K562 (cell line): ENCODE measurements at regions not wholly inside any gene's neighbourhood (a gene's known extent, or its start where the extent isn't known, plus 50 kb on each side); places are given as distances from the start of the nearest gene placed in this dataset.

ENCODE experiments used
- ATAC-seq: fragments of 200-7000 bp; cut with Tn5 transposase; 3 replicates; pipeline ENCODE4 v1.9.1; 2020; ENCODE audit warnings: moderate library complexity
- BruUV-seq: library from RNA; stranded (reverse); fragments of 400-500 nt; replicated peaks from 2 replicates; lab custom pipeline; 2021; lab: Mats Ljungman, UMichigan
- CTCF ChIA-PET: fragments of 300-600 bp; formaldehyde crosslinking; extraction: SDS; loops from one replicate; lab custom pipeline; 2021; ENCODE audit warnings: low intra/inter-chr PET ratio; lab: Yijun Ruan, JAX
- POLR2A ChIA-PET: fragments of 300-600, 350-650 bp; sonication (Branson Sonifier 250); formaldehyde crosslinking; extraction: SDS; loops from one replicate; lab custom pipeline; 2021; ENCODE audit warnings: antibody characterized with exemption, inconsistent platforms; lab: Yijun Ruan, JAX
- DNase-seq, 4 experiments: peaks; one replicate each; pipeline versions ENCODE4 v3.0.0 to v3.0.0-alpha.2; 2011 to 2018; ENCODE audit warnings: low spot score in 3 of 4, mixed read lengths in 3 of 4; ENCODE audit errors: extremely low read depth in 1 of 4
- FAIRE-seq: peaks from 2 replicates; lab custom pipeline; 2011; peaks lifted over from hg19 to GRCh38; lab: Jason Lieb, UNC
- H2AFZ ChIP-seq: 2 replicates; pipeline ENCODE4 v1.6.0; 2011; ENCODE audit warnings: low read depth, low read length, control low read depth, inconsistent platforms
- H3K27ac ChIP-seq: fragments of 200-600 bp; 3 replicates; pipeline ENCODE4 v1.8.0; 2011; ENCODE audit warnings: low read depth, mild to moderate bottlenecking, control low read depth, inconsistent platforms, low read length, moderate library complexity, mixed read lengths; ENCODE audit errors: extremely low read depth
- H3K27me3 ChIP-seq, 2 experiments: fragments of 300-600 bp in 1 of 2; 2 replicates in 1 of 2; 3 replicates in 1 of 2; pipeline versions ENCODE4 v1.6.0 to v1.8.0; 2011; ENCODE audit warnings: inconsistent platforms in 2 of 2, low read length in 2 of 2, mild to moderate bottlenecking in 1 of 2, mixed read lengths in 1 of 2, moderate library complexity in 1 of 2; ENCODE audit not compliant: control insufficient read depth in 2 of 2, insufficient read depth in 2 of 2
- H3K36me3 ChIP-seq: fragments of 300-600 bp; 3 replicates; pipeline ENCODE4 v1.8.0; 2011; ENCODE audit warnings: mild to moderate bottlenecking, low read length, inconsistent platforms; ENCODE audit not compliant: control insufficient read depth, insufficient read depth
- H3K4me1 ChIP-seq, 2 experiments: fragments of 200-600 bp in 1 of 2; replicated peaks in 1 of 2; 2 replicates in 1 of 2; 3 replicates in 1 of 2; pipeline versions ENCODE4 v1.5.1 to v1.8.0; 2011; ENCODE audit warnings: inconsistent platforms in 2 of 2, low read length in 2 of 2, mild to moderate bottlenecking in 1 of 2, mixed read lengths in 1 of 2, moderate library complexity in 1 of 2; ENCODE audit not compliant: control insufficient read depth in 2 of 2, insufficient read depth in 2 of 2
- H3K4me2 ChIP-seq: 2 replicates; pipeline ENCODE4 v1.6.1; 2011; ENCODE audit warnings: low read length, control low read depth, inconsistent platforms, mixed read lengths; ENCODE audit not compliant: insufficient read depth
- H3K4me3 ChIP-seq: fragments of 200-600 bp; sonication (generic), shearing (Covaris generic); 2 replicates; pipeline ENCODE4 v1.5.1; 2016; ENCODE audit warnings: control low read depth, inconsistent platforms
- H3K79me2 ChIP-seq: fragments of 200-600 bp; 3 replicates; pipeline ENCODE4 v1.8.0; 2011; ENCODE audit warnings: low read length, inconsistent platforms; ENCODE audit not compliant: control insufficient read depth, insufficient read depth
- H3K9ac ChIP-seq, 2 experiments: 2 replicates each; pipeline versions ENCODE4 v1.6.0 to v1.6.1; 2011; ENCODE audit warnings: low read depth in 2 of 2, low read length in 2 of 2, control low read depth in 1 of 2, inconsistent platforms in 1 of 2, mild to moderate bottlenecking in 1 of 2, mixed read lengths in 1 of 2; ENCODE audit not compliant: insufficient read depth in 1 of 2
- H3K9me1 ChIP-seq: one replicate; pipeline ENCODE4 v1.6.0; 2011; ENCODE audit warnings: inconsistent platforms, mild to moderate bottlenecking, low read length, moderate library complexity; ENCODE audit not compliant: control insufficient read depth, insufficient read depth
- H3K9me3 ChIP-seq: replicated peaks from 2 replicates; pipeline ENCODE4 v1.5.1; 2011; ENCODE audit warnings: low read depth, low read length, inconsistent platforms; ENCODE audit not compliant: control insufficient read depth, insufficient read depth
- H4K20me1 ChIP-seq: replicated peaks from 2 replicates; pipeline ENCODE4 v1.6.1; 2011; ENCODE audit warnings: low read length, inconsistent platforms, mixed read lengths; ENCODE audit not compliant: control insufficient read depth, insufficient read depth
- CCNT2 ChIP-seq: IDR thresholded peaks from 2 replicates; pipeline ENCODE4 v1.6.1; 2011; ENCODE audit warnings: borderline replicate concordance, low read depth, mild to moderate bottlenecking, moderate library complexity, mixed read lengths, low read length; ENCODE audit not compliant: insufficient read length; ENCODE audit errors: extremely low read depth
- ELF2 ChIP-seq: fragments of 250-450 bp; sonication (Bioruptor Pico); IDR thresholded peaks from 2 replicates; pipeline ENCODE4 v1.5.0; 2021; ENCODE audit warnings: mild to moderate bottlenecking
- FOS ChIP-seq: IDR thresholded peaks from 3 replicates; pipeline ENCODE4 v1.6.1; 2011; ENCODE audit not compliant: insufficient read length; ENCODE audit errors: extremely low read depth
- LARP7 ChIP-seq: fragments of 450-650 bp; IDR thresholded peaks from 2 replicates; pipeline ENCODE4 v1.6.1; 2016
- SIX5 ChIP-seq, 2 experiments: IDR thresholded peaks; 2 replicates each; pipeline ENCODE4 v1.6.1; 2011; ENCODE audit warnings: low read length in 2 of 2, borderline replicate concordance in 1 of 2, low read depth in 1 of 2, mild to moderate bottlenecking in 1 of 2, moderate library complexity in 1 of 2; ENCODE audit not compliant: insufficient read depth in 1 of 2
- ZNF41 ChIP-seq: fragments of 250-450 bp; sonication (Bioruptor Pico); conservative IDR thresholded peaks from 2 replicates; pipeline ENCODE4 v1.4.0; 2020; ENCODE audit warnings: mild to moderate bottlenecking
- ZNF766 ChIP-seq: fragments of 200-800 bp; sonication (Bioruptor generic); conservative IDR thresholded peaks from 2 replicates; pipeline ENCODE4 v1.6.1; 2016; ENCODE audit warnings: missing genetic modification characterization, missing compliant biosample characterization
- WGBS: fragments of 100-300 bp; shearing (Covaris generic); methylation state at CpG from one replicate; pipeline ENCODE4 v1.1.6; 2016; ENCODE audit warnings: low coverage, mixed read lengths; ENCODE audit not compliant: insufficient coverage; ENCODE audit errors: missing lambda C conversion rate; 5-methylcytosine and 5-hydroxymethylcytosine counted together
- in situ Hi-C: fragments of 300-500 bp; cut with MboI; formaldehyde crosslinking; loops from 4 replicates; pipeline ENCODE4 v1.15.0; 2018; ENCODE audit warnings: inconsistent platforms, mixed read lengths
- intact Hi-C: fragments of 100-400 bp; cut with micrococcal nuclease; formaldehyde crosslinking; loops from 2 replicates; pipeline ENCODE4 v1.14.2; 2022
- TF ChIP-seq, protein P1 (sequence below): sonication (generic); IDR thresholded peaks from 2 replicates; pipeline ENCODE4 v1.6.1; 2016
- TF ChIP-seq, protein P2 (sequence below): fragments of 250-450 bp; sonication (Bioruptor Pico); IDR thresholded peaks from 2 replicates; pipeline ENCODE4 v1.5.0; 2020; ENCODE audit warnings: mild to moderate bottlenecking, borderline replicate concordance

DNA sequence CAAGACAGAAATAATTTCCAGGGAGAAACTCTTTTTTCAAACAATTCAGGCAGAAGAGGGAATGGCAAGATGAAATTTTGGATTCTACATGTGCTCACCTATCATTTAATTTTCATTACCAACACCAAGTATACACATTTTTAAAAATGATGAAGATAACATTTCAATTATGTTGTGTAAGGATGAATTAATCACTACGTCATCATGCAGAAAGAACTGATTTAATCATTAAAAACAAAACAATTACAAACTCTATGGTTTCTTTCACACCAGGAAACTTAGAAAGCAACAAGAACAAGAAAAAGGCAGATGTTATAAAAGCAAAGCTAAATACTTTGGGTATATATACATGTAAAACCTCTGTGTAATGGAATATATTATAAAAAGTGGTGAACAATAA lies 668.5 kb downstream of the NCAM2 start:
- no peak overlapping the region for H3K9ac ChIP-seq
- no peaks in the 10 kb centered on the region for H4K20me1 ChIP-seq
- TF ChIP-seq, protein P1, sequence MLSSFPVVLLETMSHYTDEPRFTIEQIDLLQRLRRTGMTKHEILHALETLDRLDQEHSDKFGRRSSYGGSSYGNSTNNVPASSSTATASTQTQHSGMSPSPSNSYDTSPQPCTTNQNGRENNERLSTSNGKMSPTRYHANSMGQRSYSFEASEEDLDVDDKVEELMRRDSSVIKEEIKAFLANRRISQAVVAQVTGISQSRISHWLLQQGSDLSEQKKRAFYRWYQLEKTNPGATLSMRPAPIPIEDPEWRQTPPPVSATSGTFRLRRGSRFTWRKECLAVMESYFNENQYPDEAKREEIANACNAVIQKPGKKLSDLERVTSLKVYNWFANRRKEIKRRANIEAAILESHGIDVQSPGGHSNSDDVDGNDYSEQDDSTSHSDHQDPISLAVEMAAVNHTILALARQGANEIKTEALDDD = no peak
- no peak for TF ChIP-seq ELF2 (CRISPR knock-in tag)
- TF ChIP-seq CCNT2 = no peak
- no peak for TF ChIP-seq ZNF41 (CRISPR knock-in tag)
- TF ChIP-seq ZNF766 = no peak
- no peak for TF ChIP-seq FOS
- no peak for TF ChIP-seq SIX5 (IDR thresholded peaks at IDR 0.05; ENCODE audit: borderline replicate concordance in 1 of 2, insufficient read depth in 1 of 2, low read depth in 1 of 2, low read length in 2 of 2)
- TF ChIP-seq LARP7 = no peak
- TF ChIP-seq, protein P2, sequence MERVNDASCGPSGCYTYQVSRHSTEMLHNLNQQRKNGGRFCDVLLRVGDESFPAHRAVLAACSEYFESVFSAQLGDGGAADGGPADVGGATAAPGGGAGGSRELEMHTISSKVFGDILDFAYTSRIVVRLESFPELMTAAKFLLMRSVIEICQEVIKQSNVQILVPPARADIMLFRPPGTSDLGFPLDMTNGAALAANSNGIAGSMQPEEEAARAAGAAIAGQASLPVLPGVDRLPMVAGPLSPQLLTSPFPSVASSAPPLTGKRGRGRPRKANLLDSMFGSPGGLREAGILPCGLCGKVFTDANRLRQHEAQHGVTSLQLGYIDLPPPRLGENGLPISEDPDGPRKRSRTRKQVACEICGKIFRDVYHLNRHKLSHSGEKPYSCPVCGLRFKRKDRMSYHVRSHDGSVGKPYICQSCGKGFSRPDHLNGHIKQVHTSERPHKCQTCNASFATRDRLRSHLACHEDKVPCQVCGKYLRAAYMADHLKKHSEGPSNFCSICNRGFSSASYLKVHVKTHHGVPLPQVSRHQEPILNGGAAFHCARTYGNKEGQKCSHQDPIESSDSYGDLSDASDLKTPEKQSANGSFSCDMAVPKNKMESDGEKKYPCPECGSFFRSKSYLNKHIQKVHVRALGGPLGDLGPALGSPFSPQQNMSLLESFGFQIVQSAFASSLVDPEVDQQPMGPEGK (CRISPR knock-in tag) = no peak
- TF ChIP-seq, all 486 proteins: peak for 0
- in situ Hi-C loops = no loop called here
- ChIA-PET CTCF (no interaction called here), POLR2A (no interaction called here)
- no peaks in the 10 kb centered on the region for H3K79me2 ChIP-seq
- no peak for FAIRE-seq
- no peaks in the 10 kb centered on the region for H3K9me1 ChIP-seq
- H3K27ac ChIP-seq = no peak overlapping the region
- no peak for ATAC-seq
- H3K9me3 ChIP-seq = no peaks in the 10 kb centered on the region
- no peak overlapping the region for H2AFZ ChIP-seq
- H3K36me3 ChIP-seq = no peaks in the 10 kb centered on the region
- BruUV-seq = no TSS peak
- H3K4me2 ChIP-seq = no peak overlapping the region
- intact Hi-C loops = no loop called here
- no peak for DNase-seq
- no peak overlapping the region for H3K4me3 ChIP-seq
- no peaks in the 10 kb centered on the region for H3K4me1 ChIP-seq
- 0% methylated on average over 1 of the region's 1 CpG for WGBS
- no peaks in the 10 kb centered on the region for H3K27me3 ChIP-seq
